Sigmoid colon (tissue), 6 donors: ENCODE measurements at regions not wholly inside any gene's neighbourhood (a gene's known extent, or its start where the extent isn't known, plus 50 kb on each side); places are given as distances from the start of the nearest gene placed in this dataset.
"Not testable (repeated sequence)": the region's sequence is repeated elsewhere in the genome, so short reads cannot be mapped to it uniquely, and the experiment has no call there.

ENCODE experiments used
- DNase-seq: peaks from one replicate; pipeline ENCODE4 v3.0.0-alpha.2; 2019
- H3K27ac ChIP-seq, 4 donors: fragments of 200-600 bp; sonication (generic); one replicate each; pipeline ENCODE4 v1.5.1; 2016 to 2019; ENCODE audit warnings: mild to moderate bottlenecking in 1 of 4
- H3K27me3 ChIP-seq, 3 donors: fragments of 200-600 bp; sonication (generic); one replicate each; pipeline ENCODE4 v1.5.1; 2019; ENCODE audit warnings: mild to moderate bottlenecking in 1 of 3
- H3K36me3 ChIP-seq, 4 donors: fragments of 200-600 bp; sonication (generic); one replicate each; pipeline ENCODE4 v1.5.1; 2016 to 2019
- H3K4me1 ChIP-seq, 4 donors: fragments of 200-600 bp; sonication (generic); one replicate each; pipeline ENCODE4 v1.5.1; 2017 to 2019
- H3K4me3 ChIP-seq, 4 donors: fragments of 200-600 bp; sonication (generic); one replicate each; pipeline ENCODE4 v1.5.1; 2017 to 2019; ENCODE audit warnings: mild to moderate bottlenecking in 2 of 4, moderate library complexity in 1 of 4
- H3K9me3 ChIP-seq, 4 donors: fragments of 200-600 bp in 3 of 4; sonication (generic) in 3 of 4; one replicate each; pipeline versions ENCODE4 v1.5.1 to v1.6.1; 2013 to 2019
- CTCF ChIP-seq, 4 experiments: fragments of 450-650 bp in 3 of 4; fragments of 200-600 bp in 1 of 4; IDR thresholded peaks; one replicate each; pipeline ENCODE4 v1.5.1; 2016 to 2019; ENCODE audit warnings: antibody characterized with exemption in 4 of 4, mild to moderate bottlenecking in 3 of 4, moderate library complexity in 2 of 4
- EP300 ChIP-seq, 4 donors: sonication (generic); formaldehyde crosslinking; IDR thresholded peaks; one replicate each; pipeline ENCODE4 v1.6.1; 2017; ENCODE audit warnings: antibody characterized with exemption in 4 of 4
- POLR2A ChIP-seq, 2 donors: fragments of 450-650 bp; IDR thresholded peaks; one replicate each; pipeline ENCODE4 v1.6.1; 2016; ENCODE audit warnings: antibody characterized with exemption in 2 of 2, mild to moderate bottlenecking in 2 of 2, moderate library complexity in 2 of 2
- POLR2AphosphoS5 ChIP-seq, 4 donors: sonication (generic); formaldehyde crosslinking; IDR thresholded peaks; one replicate each; pipeline ENCODE4 v1.6.1; 2017; ENCODE audit warnings: antibody characterized with exemption in 4 of 4
- WGBS, 2 donors: extraction: QIAGEN DNeasy Blood & Tissue Kit; methylation state at CpG; one replicate each; pipeline ENCODE4 v1.1.7; 2013; 5-methylcytosine and 5-hydroxymethylcytosine counted together
- intact Hi-C: fragments of 100-400 bp; cut with DNase I; formaldehyde crosslinking; loops from one replicate; pipeline ENCODE4 v1.15.1; 2023
- donor health status: healthy with polysubstance abuse.
- donor health status: healthy.

DNA sequence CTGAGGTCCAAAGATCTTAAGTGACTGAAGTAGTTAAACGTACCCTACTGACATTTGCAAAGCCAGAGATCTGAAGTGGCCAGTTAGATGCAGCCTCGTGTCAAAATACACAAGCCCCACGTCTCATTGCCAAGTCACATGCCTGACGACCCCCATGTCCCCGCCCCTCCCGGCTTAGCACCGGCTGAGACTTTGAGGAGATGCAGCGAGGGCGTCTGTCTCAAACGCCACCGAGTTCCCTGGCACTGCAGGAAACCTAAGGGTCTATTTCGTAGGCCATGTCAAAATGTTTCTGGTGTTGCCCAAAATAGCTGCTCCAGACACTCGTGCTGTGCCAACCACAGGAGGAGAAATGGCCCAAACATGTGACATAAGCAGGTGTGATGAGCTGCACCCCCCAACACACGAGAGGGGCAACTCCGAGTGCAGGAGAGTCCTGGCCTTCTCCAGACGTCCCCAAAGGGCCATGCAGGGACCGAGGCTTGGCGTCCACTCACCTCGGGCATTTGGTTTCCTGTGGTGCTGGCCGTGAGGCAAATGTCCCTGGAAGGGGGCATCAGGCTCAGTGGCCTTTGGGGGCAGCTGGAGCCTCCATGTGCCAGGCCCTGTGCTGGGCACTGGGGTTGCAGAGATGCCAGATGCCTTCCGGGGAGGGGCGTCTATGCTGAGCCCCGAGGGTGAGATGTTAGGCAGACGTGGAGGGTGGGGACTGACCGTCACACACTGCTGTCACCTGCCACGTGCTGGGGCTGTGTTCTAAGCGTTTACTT is 67.0 kb downstream of the MATN1 start:
- 73 to 75% methylated on average over 27 of the region's 27 CpGs for WGBS, 2 donors
- H3K27me3 ChIP-seq = peaks cover 0 to 12% (median 0%) of the 10 kb centered on the region in 3 donors
- H3K27ac ChIP-seq = no peak overlapping the region
- peaks cover 0 to 9% (median 0%) of the 10 kb centered on the region in 4 donors for H3K4me1 ChIP-seq
- TF ChIP-seq EP300 (IDR thresholded peaks at IDR 0.05) = no peak
- TF ChIP-seq CTCF (IDR thresholded peaks at IDR 0.05) = no peak
- TF ChIP-seq POLR2A (IDR thresholded peaks at IDR 0.05) = no peak
- TF ChIP-seq POLR2AphosphoS5 (IDR thresholded peaks at IDR 0.05) = no peak
- DNase-seq = no peak
- no peak overlapping the region for H3K4me3 ChIP-seq
- H3K36me3 ChIP-seq = no peaks in the 10 kb centered on the region
- intact Hi-C loops = no loop called here
- H3K9me3 ChIP-seq = no peaks in the 10 kb centered on the region

DNA sequence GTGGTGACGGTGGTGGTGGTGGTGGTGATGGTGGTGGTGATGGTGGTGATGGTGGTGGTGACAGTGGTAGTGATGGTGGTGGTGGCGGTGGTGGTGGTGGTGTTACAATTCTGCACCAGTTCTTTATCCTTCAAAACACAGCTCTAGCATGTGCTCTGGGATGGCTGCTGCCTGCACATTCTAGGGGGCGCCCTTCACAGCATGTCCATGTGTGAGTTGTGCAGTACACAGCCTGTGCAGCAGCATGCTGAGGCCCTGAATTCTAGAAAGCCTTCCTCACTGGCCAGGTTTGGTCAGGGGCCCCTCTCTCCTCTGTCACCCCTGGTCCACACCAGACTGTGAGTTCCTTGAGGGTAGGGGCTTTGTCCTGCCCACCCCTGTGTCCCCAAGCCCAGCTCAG is 67.7 kb downstream of the MATN1 start:
- TF ChIP-seq POLR2AphosphoS5 (IDR thresholded peaks at IDR 0.05) (no peak), EP300 (IDR thresholded peaks at IDR 0.05) (no peak), CTCF (IDR thresholded peaks at IDR 0.05) (no peak), POLR2A (IDR thresholded peaks at IDR 0.05) (no peak)
- 78 to 96% methylated on average over 2 to 3 of the region's 3 CpGs for WGBS, 2 donors
- Histone ChIP-seq H3K9me3 (no peaks in the 10 kb centered on the region), H3K27me3 (peaks cover 0 to 12% (median 0%) of the 10 kb centered on the region in 3 donors), H3K4me3 (no peak overlapping the region), H3K27ac (no peak overlapping the region), H3K36me3 (no peaks in the 10 kb centered on the region), H3K4me1 (peaks cover 0 to 11% (median 0%) of the 10 kb centered on the region in 4 donors)
- no peak for DNase-seq
- intact Hi-C loops = no loop called here

GRCh38 chr1:30654188-30654587 is 69.2 kb downstream of the MATN1 start:
- peaks cover 0 to 18% (median 0%) of the 10 kb centered on the region in 3 donors for H3K27me3 ChIP-seq
- intact Hi-C loops = no loop called here
- WGBS, 2 donors = 81 to 88% methylated on average over 5 of the region's 5 CpGs
- H3K9me3 ChIP-seq = no peaks in the 10 kb centered on the region
- H3K27ac ChIP-seq = no peak overlapping the region
- TF ChIP-seq EP300 (IDR thresholded peaks at IDR 0.05) (no peak), CTCF (IDR thresholded peaks at IDR 0.05) (no peak), POLR2AphosphoS5 (IDR thresholded peaks at IDR 0.05) (no peak), POLR2A (IDR thresholded peaks at IDR 0.05) (no peak)
- DNase-seq = no peak
- no peak overlapping the region for H3K4me3 ChIP-seq
- peaks cover 0 to 16% (median 0%) of the 10 kb centered on the region in 4 donors for H3K4me1 ChIP-seq
- no peaks in the 10 kb centered on the region for H3K36me3 ChIP-seq

DNA sequence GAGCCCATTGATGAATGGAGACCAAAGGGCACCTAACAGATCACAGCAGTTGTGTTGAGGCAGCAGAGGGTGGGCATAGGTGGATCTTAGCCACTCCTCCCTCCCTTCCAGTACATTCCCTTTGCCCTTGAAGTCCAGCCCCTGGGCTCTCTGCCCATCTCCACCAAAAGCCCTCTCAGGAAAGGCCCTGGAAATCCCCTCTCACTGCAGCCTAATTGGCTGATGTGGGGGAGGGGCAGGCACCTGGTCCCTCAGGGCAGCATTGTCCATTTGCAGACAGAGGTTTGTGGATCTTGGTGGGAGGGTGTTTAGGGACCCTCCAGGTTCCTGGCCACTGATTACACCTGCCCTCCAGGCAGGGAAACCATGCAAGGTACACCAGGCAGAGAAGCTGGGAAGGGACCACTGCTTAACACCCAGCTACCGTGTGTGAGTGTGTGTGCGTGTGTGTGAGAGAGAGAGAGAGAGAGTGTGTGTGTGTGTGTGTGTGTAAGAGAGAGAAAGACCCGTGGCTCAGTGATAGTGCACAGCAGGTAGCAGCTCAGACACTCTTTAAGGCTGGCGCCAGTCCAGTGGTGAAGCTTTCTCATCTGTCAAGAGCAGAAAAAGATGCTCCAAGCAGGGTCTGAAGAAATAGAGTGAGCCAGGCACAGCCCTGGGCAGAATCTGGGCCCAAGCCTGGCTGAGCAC is 71.1 kb downstream of the MATN1 start:
- 60 to 67% methylated on average over 4 of the region's 4 CpGs for WGBS, 2 donors
- Histone ChIP-seq H3K4me3 (no peak overlapping the region), H3K27ac (no peak overlapping the region), H3K4me1 (peaks cover 0 to 16% (median 0%) of the 10 kb centered on the region in 4 donors), H3K36me3 (no peaks in the 10 kb centered on the region), H3K9me3 (no peaks in the 10 kb centered on the region), H3K27me3 (peaks cover 0 to 18% (median 0%) of the 10 kb centered on the region in 3 donors)
- TF ChIP-seq CTCF (IDR thresholded peaks at IDR 0.05) (no peak), EP300 (IDR thresholded peaks at IDR 0.05) (no peak), POLR2AphosphoS5 (IDR thresholded peaks at IDR 0.05) (no peak), POLR2A (IDR thresholded peaks at IDR 0.05) (no peak)
- DNase-seq = no peak
- intact Hi-C loops = no loop called here

- Histone ChIP-seq H3K4me1 (peaks cover 0 to 16% (median 0%) of the 10 kb centered on the region in 4 donors), H3K27me3 (peaks cover 0 to 11% (median 0%) of the 10 kb centered on the region in 3 donors)
- H3K27ac ChIP-seq, H3K36me3 ChIP-seq, H3K4me3 ChIP-seq, DNase-seq, H3K9me3 ChIP-seq, intact Hi-C loops: not testable (repeated sequence)
- WGBS, 2 donors = 35 to 67% methylated on average over 5 of the region's 5 CpGs
Observed at GRCh38 chr1:30651395-30651794, 72.0 kb downstream of the MATN1 start.
